ENCODE measurements at regions not wholly inside any gene's neighbourhood (a gene's known extent, or its start where the extent isn't known, plus 50 kb on each side); places are given as distances from the start of the nearest gene placed in this dataset.

- Histone ChIP-seq H3K36me3 (ENCODE audit: control insufficient read depth in 4 of 4, insufficient read depth in 3 of 4, low read depth in 1 of 4, low read length in 3 of 4) (no peaks in the 10 kb centered on the region), H3K27ac (ENCODE audit: low read depth in 1 of 2, low read length in 2 of 2) (no peak overlapping the region), H3K9me3 (ENCODE audit: control insufficient read depth in 4 of 4, low read length in 3 of 4) (no peaks in the 10 kb centered on the region), H3K9ac (ENCODE audit: low read depth in 1 of 2, low read length in 2 of 2) (no peak overlapping the region), H3K4me3 (ENCODE audit: low read depth in 1 of 3, low read length in 3 of 3) (no peak overlapping the region), H3K27me3 (ENCODE audit: control insufficient read depth in 4 of 4, insufficient read depth in 4 of 4, low read length in 3 of 4) (peaks cover 0 to 6% (median 0%) of the 10 kb centered on the region in 4 donors), H3K4me1 (ENCODE audit: control insufficient read depth in 4 of 4, insufficient read depth in 4 of 4, low read length in 3 of 4) (no peaks in the 10 kb centered on the region)
- WGBS: 67% methylated on average over 4 of the region's 4 CpGs
- no peak for DNase-seq (ENCODE audit: low spot score)
- TF ChIP-seq HNF4A (conservative IDR thresholded peaks at IDR 0.05) (no peak), ZBTB33 (IDR thresholded peaks at IDR 0.05) (no peak), FOXA1 (IDR thresholded peaks at IDR 0.05) (no peak), JUND (IDR thresholded peaks at IDR 0.05) (no peak), YY1 (IDR thresholded peaks at IDR 0.05) (no peak), RXRA (IDR thresholded peaks at IDR 0.05) (no peak), FOXA2 (IDR thresholded peaks at IDR 0.05) (no peak), HNF4G (IDR thresholded peaks at IDR 0.05) (no peak), RAD21 (IDR thresholded peaks at IDR 0.05) (no peak), CTCF (IDR thresholded peaks at IDR 0.05; ENCODE audit: low read depth, low read length, missing input control) (no peak), SP1 (IDR thresholded peaks at IDR 0.05) (no peak), REST (IDR thresholded peaks at IDR 0.05) (no peak), ATF3 (IDR thresholded peaks at IDR 0.05) (no peak), EGR1 (IDR thresholded peaks at IDR 0.05; ENCODE audit: low read depth in 2 of 2) (no peak), MAX (IDR thresholded peaks at IDR 0.05) (no peak), NR2F2 (IDR thresholded peaks at IDR 0.05) (no peak), GABPA (IDR thresholded peaks at IDR 0.05 in 1 of 2, conservative IDR thresholded peaks at IDR 0.05 in 1 of 2) (no peak), TAF1 (conservative IDR thresholded peaks at IDR 0.05) (no peak)
Measured at GRCh38 chr18:73924307-73924706, 223.3 kb downstream of the FBXO15 start.

Measured in liver (tissue), 8 donors.